Keratinocyte (primary cell): ENCODE measurements at regions not wholly inside any gene's neighbourhood (a gene's known extent, or its start where the extent isn't known, plus 50 kb on each side); places are given as distances from the start of the nearest gene placed in this dataset.

ENCODE experiments used
- DNase-seq: peaks from one replicate; pipeline ENCODE4 v3.0.0-alpha.2; 2011; ENCODE audit warnings: low read depth, missing footprints, low spot score
- FAIRE-seq: peaks from 2 replicates; lab custom pipeline; 2011; peaks lifted over from hg19 to GRCh38; lab: Jason Lieb, UNC
- H2AFZ ChIP-seq: 2 replicates; pipeline ENCODE4 v1.6.0; 2012; ENCODE audit warnings: low read length, control low read depth, inconsistent platforms; ENCODE audit not compliant: control insufficient read depth
- H3K27ac ChIP-seq: 2 replicates; pipeline ENCODE4 v1.5.1; 2011; ENCODE audit warnings: low read length; ENCODE audit not compliant: control insufficient read depth, insufficient read depth
- H3K27me3 ChIP-seq: 3 replicates; pipeline ENCODE4 v1.6.0; 2011; ENCODE audit warnings: low read length; ENCODE audit not compliant: control insufficient read depth, insufficient read depth; ENCODE audit errors: extremely low read depth
- H3K36me3 ChIP-seq, 2 experiments: 2 replicates in 1 of 2; 3 replicates in 1 of 2; pipeline ENCODE4 v1.5.1; 2011; ENCODE audit warnings: low read length in 2 of 2, mild to moderate bottlenecking in 1 of 2; ENCODE audit not compliant: control insufficient read depth in 2 of 2, insufficient read depth in 2 of 2; ENCODE audit errors: extremely low read depth in 1 of 2
- H3K4me1 ChIP-seq: 3 replicates; pipeline ENCODE4 v1.5.1; 2011; ENCODE audit warnings: low read length; ENCODE audit not compliant: control insufficient read depth, insufficient read depth; ENCODE audit errors: extremely low read depth
- H3K4me2 ChIP-seq: 3 replicates; pipeline ENCODE4 v1.6.0; 2011; ENCODE audit warnings: low read depth, low read length; ENCODE audit not compliant: control insufficient read depth, insufficient read depth; ENCODE audit errors: extremely low read depth
- H3K4me3 ChIP-seq, 3 experiments: fragments of 200-600 bp in 1 of 3; sonication (generic) in 1 of 3; 2 replicates in 2 of 3; 3 replicates in 1 of 3; pipeline ENCODE4 v1.5.1; 2011 to 2016; ENCODE audit warnings: low read length in 3 of 3, mild to moderate bottlenecking in 3 of 3, control low read depth in 2 of 3, inconsistent platforms in 1 of 3, low read depth in 1 of 3, mixed read lengths in 1 of 3, mixed run types in 1 of 3, moderate library complexity in 1 of 3; ENCODE audit not compliant: control insufficient read depth in 2 of 3, insufficient read depth in 2 of 3; ENCODE audit errors: extremely low read depth in 1 of 3
- H3K79me2 ChIP-seq: 2 replicates; pipeline ENCODE4 v1.6.0; 2012; ENCODE audit warnings: low read length; ENCODE audit not compliant: control insufficient read depth, insufficient read depth
- H3K9ac ChIP-seq: 3 replicates; pipeline ENCODE4 v1.6.0; 2011; ENCODE audit warnings: low read length; ENCODE audit not compliant: control insufficient read depth, insufficient read depth; ENCODE audit errors: extremely low read depth
- H3K9me1 ChIP-seq: 3 replicates; pipeline ENCODE4 v1.6.0; 2011; ENCODE audit warnings: low read length; ENCODE audit not compliant: control insufficient read depth, insufficient read depth; ENCODE audit errors: extremely low read depth
- H3K9me3 ChIP-seq: 2 replicates; pipeline ENCODE4 v1.5.1; 2012; ENCODE audit warnings: low read depth, low read length; ENCODE audit not compliant: control insufficient read depth
- H4K20me1 ChIP-seq: 3 replicates; pipeline ENCODE4 v1.6.0; 2011; ENCODE audit warnings: low read length; ENCODE audit not compliant: control insufficient read depth, insufficient read depth; ENCODE audit errors: extremely low read depth
- EZH2 ChIP-seq: IDR thresholded peaks from one replicate; pipeline ENCODE4 v1.6.1; 2012; ENCODE audit warnings: inconsistent platforms, mild to moderate bottlenecking, low read length, moderate library complexity
- dilution Hi-C: fragments of 300-500 bp; cut with MboI; formaldehyde crosslinking; loops from one replicate; pipeline ENCODE4 v1.7.0; 2020; ENCODE audit warnings: low sequenced_read_pairs; ENCODE audit not compliant: extremely low pct_ligation_motif_present
- TF ChIP-seq, protein P1 (sequence below), 3 experiments: IDR thresholded peaks in 1 of 3; conservative IDR thresholded peaks in 1 of 3; optimal IDR thresholded peaks in 1 of 3; 2 replicates in 2 of 3; 3 replicates in 1 of 3; pipeline versions ENCODE3 to v1.5.1; 2011; ENCODE audit warnings: low read length in 3 of 3, mild to moderate bottlenecking in 3 of 3, moderate library complexity in 2 of 3, control low read depth in 1 of 3, inconsistent platforms in 1 of 3; ENCODE audit not compliant: insufficient read depth in 2 of 3; ENCODE audit errors: extremely low read depth in 1 of 3

DNA sequence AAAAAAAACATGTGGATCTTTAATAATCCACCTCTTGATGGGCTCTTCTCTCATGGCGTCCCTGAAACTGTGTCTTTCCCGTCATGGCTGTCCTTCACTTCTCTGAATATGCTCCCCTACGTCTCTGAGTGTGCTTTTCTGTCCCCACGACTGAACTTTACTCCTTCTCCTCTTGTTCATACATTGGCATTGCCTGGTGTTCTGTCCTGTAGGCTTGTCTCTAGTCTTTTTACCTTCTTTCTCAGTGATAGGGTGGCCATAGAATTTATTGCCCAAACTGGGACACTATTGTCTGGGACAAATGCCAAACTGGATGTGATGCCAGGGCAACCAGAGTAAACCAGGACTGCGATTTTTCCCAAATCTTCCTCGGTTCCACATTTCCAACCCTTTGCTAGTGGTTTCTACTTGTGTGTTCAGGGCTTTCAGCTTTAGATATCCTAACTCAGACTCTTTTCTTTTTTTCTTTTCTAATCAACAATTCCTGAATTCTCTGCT is 202.2 kb downstream of the ATP23 start:
- Histone ChIP-seq H3K79me2 (no peaks in the 10 kb centered on the region), H4K20me1 (no peaks in the 10 kb centered on the region), H3K4me1 (no peaks in the 10 kb centered on the region), H3K9me1 (no peaks in the 10 kb centered on the region), H3K36me3 (no peaks in the 10 kb centered on the region), H3K4me2 (no peak overlapping the region), H3K4me3 (no peak overlapping the region), H3K9me3 (no peaks in the 10 kb centered on the region), H3K27me3 (no peaks in the 10 kb centered on the region), H3K27ac (no peak overlapping the region), H3K9ac (no peak overlapping the region), H2AFZ (no peak overlapping the region)
- DNase-seq (no peak), FAIRE-seq (no peak)
- TF ChIP-seq, protein P1, sequence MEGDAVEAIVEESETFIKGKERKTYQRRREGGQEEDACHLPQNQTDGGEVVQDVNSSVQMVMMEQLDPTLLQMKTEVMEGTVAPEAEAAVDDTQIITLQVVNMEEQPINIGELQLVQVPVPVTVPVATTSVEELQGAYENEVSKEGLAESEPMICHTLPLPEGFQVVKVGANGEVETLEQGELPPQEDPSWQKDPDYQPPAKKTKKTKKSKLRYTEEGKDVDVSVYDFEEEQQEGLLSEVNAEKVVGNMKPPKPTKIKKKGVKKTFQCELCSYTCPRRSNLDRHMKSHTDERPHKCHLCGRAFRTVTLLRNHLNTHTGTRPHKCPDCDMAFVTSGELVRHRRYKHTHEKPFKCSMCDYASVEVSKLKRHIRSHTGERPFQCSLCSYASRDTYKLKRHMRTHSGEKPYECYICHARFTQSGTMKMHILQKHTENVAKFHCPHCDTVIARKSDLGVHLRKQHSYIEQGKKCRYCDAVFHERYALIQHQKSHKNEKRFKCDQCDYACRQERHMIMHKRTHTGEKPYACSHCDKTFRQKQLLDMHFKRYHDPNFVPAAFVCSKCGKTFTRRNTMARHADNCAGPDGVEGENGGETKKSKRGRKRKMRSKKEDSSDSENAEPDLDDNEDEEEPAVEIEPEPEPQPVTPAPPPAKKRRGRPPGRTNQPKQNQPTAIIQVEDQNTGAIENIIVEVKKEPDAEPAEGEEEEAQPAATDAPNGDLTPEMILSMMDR (optimal IDR thresholded peaks at IDR 0.05 in 1 of 3, IDR thresholded peaks at IDR 0.05 in 1 of 3, conservative IDR thresholded peaks at IDR 0.05 in 1 of 3; ENCODE audit: extremely low read depth in 1 of 3, insufficient read depth in 2 of 3, low read length in 3 of 3) = no peak
- no peak for TF ChIP-seq EZH2
- dilution Hi-C loops = no loop called here

DNA sequence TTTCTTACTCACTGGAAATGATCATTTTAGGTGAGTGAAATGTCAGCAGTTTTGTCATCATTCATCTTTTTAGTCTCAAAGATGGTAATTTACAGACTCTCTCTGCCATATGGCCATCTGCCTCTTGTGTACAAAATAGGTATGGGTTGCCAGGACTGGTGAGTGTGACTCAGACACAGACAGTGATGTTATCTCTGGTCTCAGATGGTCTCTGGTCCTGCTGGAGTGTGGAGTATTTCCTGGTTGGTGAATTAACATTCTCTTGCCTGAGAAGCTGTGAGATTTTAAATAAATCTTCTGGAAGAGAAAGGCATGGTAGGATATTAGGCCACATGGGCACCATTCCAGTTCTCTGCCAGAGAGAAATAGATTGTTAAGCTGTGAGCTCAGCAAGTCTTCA is 207.0 kb downstream of the ATP23 start:
- DNase-seq (peak; percentile 4), FAIRE-seq (peak; percentile 78)
- no peak overlapping the region for H2AFZ ChIP-seq
- TF ChIP-seq, protein P1 (optimal IDR thresholded peaks at IDR 0.05 in 1 of 3, IDR thresholded peaks at IDR 0.05 in 1 of 3, conservative IDR thresholded peaks at IDR 0.05 in 1 of 3; ENCODE audit: extremely low read depth in 1 of 3, insufficient read depth in 2 of 3, low read length in 3 of 3) = no peak
- TF ChIP-seq EZH2 = no peak
- dilution Hi-C loops = no loop called here
- H3K9me3 ChIP-seq = no peaks in the 10 kb centered on the region
- H3K79me2 ChIP-seq = no peaks in the 10 kb centered on the region
- H3K27ac ChIP-seq = no peak overlapping the region
- no peak overlapping the region for H3K4me2 ChIP-seq
- no peak overlapping the region for H3K4me3 ChIP-seq
- H3K36me3 ChIP-seq = no peaks in the 10 kb centered on the region
- no peaks in the 10 kb centered on the region for H3K4me1 ChIP-seq
- H3K9me1 ChIP-seq = no peaks in the 10 kb centered on the region
- no peaks in the 10 kb centered on the region for H3K27me3 ChIP-seq
- no peaks in the 10 kb centered on the region for H4K20me1 ChIP-seq
- no peak overlapping the region for H3K9ac ChIP-seq
